ENCODE measurements at regions not wholly inside any gene's neighbourhood (a gene's known extent, or its start where the extent isn't known, plus 50 kb on each side); places are given as distances from the start of the nearest gene placed in this dataset.

GRCh38 chr10:10078446-10078845, 939.2 kb upstream of the CELF2 start:
- intact Hi-C loops (cut with DNase I), result no loop called here
- Histone ChIP-seq H3K27me3 (no peaks in the 10 kb centered on the region), H3K4me1 (no peaks in the 10 kb centered on the region), H3K36me3 (no peaks in the 10 kb centered on the region), H3K27ac (no peak overlapping the region), H3K4me3 (no peak overlapping the region), H3K9me3 (peaks cover 0 to 3% of the 10 kb centered on the region in 2 donors)
- ATAC-seq (no peak), DNase-seq (no peak)
- TF ChIP-seq, protein P1, sequence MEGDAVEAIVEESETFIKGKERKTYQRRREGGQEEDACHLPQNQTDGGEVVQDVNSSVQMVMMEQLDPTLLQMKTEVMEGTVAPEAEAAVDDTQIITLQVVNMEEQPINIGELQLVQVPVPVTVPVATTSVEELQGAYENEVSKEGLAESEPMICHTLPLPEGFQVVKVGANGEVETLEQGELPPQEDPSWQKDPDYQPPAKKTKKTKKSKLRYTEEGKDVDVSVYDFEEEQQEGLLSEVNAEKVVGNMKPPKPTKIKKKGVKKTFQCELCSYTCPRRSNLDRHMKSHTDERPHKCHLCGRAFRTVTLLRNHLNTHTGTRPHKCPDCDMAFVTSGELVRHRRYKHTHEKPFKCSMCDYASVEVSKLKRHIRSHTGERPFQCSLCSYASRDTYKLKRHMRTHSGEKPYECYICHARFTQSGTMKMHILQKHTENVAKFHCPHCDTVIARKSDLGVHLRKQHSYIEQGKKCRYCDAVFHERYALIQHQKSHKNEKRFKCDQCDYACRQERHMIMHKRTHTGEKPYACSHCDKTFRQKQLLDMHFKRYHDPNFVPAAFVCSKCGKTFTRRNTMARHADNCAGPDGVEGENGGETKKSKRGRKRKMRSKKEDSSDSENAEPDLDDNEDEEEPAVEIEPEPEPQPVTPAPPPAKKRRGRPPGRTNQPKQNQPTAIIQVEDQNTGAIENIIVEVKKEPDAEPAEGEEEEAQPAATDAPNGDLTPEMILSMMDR (IDR thresholded peaks at IDR 0.05), result no peak

- intact Hi-C loops (cut with DNase I), result no loop called here
- Histone ChIP-seq H3K36me3 (no peaks in the 10 kb centered on the region), H3K27ac (no peak overlapping the region), H3K4me1 (no peaks in the 10 kb centered on the region), H3K27me3 (no peaks in the 10 kb centered on the region), H3K9me3 (no peaks in the 10 kb centered on the region), H3K4me3 (no peak overlapping the region)
- ATAC-seq (peak; percentile 39), DNase-seq (peak in 3 of 4 donors; percentile 30 to 49 (median 36))
- TF ChIP-seq, protein P1 (IDR thresholded peaks at IDR 0.05), result no peak
These were observed 925.1 kb upstream of the CELF2 start for GRCh38 chr10:10092581-10092980.

DNA sequence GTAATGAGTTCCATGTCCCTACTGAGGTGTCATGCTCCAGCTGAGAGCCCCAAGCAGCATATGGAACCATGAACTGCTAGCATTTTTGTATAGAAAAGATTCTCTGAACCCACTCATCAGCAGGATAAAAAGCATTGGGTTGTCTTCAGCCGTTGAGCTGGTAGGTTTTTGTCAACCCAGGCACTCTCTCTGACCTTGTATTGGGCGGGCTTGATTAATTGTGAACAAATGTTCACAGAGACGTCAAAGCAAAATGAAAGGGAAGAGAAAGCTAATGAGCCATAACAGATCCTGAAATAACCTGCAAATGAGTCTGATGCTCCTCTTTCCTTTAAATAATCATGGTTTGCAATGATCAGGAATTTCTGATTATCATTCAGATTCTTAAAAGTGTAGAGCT, 924.7 kb upstream of the CELF2 start:
- Histone ChIP-seq H3K9me3 (no peaks in the 10 kb centered on the region), H3K4me1 (no peaks in the 10 kb centered on the region), H3K27ac (no peak overlapping the region), H3K4me3 (no peak overlapping the region), H3K36me3 (no peaks in the 10 kb centered on the region), H3K27me3 (no peaks in the 10 kb centered on the region)
- DNase-seq (no peak), ATAC-seq (no peak)
- TF ChIP-seq, protein P1 (IDR thresholded peaks at IDR 0.05), result no peak
- intact Hi-C loops (cut with DNase I), result no loop called here

- H3K27me3 ChIP-seq, result no peaks in the 10 kb centered on the region
- H3K4me3 ChIP-seq, result no peak overlapping the region
- no peaks in the 10 kb centered on the region for H3K4me1 ChIP-seq
- no peak for ATAC-seq
- no peak overlapping the region for H3K27ac ChIP-seq
- TF ChIP-seq, protein P1 (IDR thresholded peaks at IDR 0.05), result no peak
- peak in 1 of 4 donors; percentile 6 for DNase-seq
- no peaks in the 10 kb centered on the region for H3K36me3 ChIP-seq
- intact Hi-C loops (cut with DNase I), result no loop called here
- no peaks in the 10 kb centered on the region for H3K9me3 ChIP-seq
These were observed 923.0 kb upstream of the CELF2 start for GRCh38 chr10:10094691-10095090.

- H3K36me3 ChIP-seq, result no peaks in the 10 kb centered on the region
- no peak overlapping the region for H3K27ac ChIP-seq
- peak; percentile 44 for ATAC-seq
- H3K4me1 ChIP-seq, result no peaks in the 10 kb centered on the region
- peaks cover 0 to 2% of the 10 kb centered on the region in 2 donors for H3K9me3 ChIP-seq
- no peak overlapping the region for H3K4me3 ChIP-seq
- TF ChIP-seq, protein P1 (IDR thresholded peaks at IDR 0.05), result no peak
- intact Hi-C loops (cut with DNase I), result no loop called here
- H3K27me3 ChIP-seq, result no peaks in the 10 kb centered on the region
- DNase-seq, result peak in 1 of 4 donors; percentile 16
These were observed 921.4 kb upstream of the CELF2 start for GRCh38 chr10:10096296-10096695.
